ENCODE measurements at regions not wholly inside any gene's neighbourhood (a gene's known extent, or its start where the extent isn't known, plus 50 kb on each side); places are given as distances from the start of the nearest gene placed in this dataset.
"Not testable (repeated sequence)": the region's sequence is repeated elsewhere in the genome, so short reads cannot be mapped to it uniquely, and the experiment has no call there.

- no peak for DNase-seq
- TF ChIP-seq GATA1 (IDR thresholded peaks at IDR 0.05; ENCODE audit: low read depth, low read length) (no peak), POLR2A (IDR thresholded peaks at IDR 0.05; ENCODE audit: low read length) (no peak)
Measured at GRCh38 chr1:222058249-222058648, 316.4 kb upstream of the DUSP10 start.

- DNase-seq: no peak
- no peak for TF ChIP-seq GATA1 (IDR thresholded peaks at IDR 0.05; ENCODE audit: low read depth, low read length)
- no peak for TF ChIP-seq POLR2A (IDR thresholded peaks at IDR 0.05; ENCODE audit: low read length)
Measured at GRCh38 chr1:222057162-222057561, 315.3 kb upstream of the DUSP10 start.

- no peak for DNase-seq
- TF ChIP-seq POLR2A (IDR thresholded peaks at IDR 0.05; ENCODE audit: low read length) (no peak), GATA1 (IDR thresholded peaks at IDR 0.05; ENCODE audit: low read depth, low read length) (no peak)
Measured at GRCh38 chr1:222054416-222054815, 312.5 kb upstream of the DUSP10 start.

- TF ChIP-seq POLR2A (IDR thresholded peaks at IDR 0.05; ENCODE audit: low read length) (no peak), GATA1 (IDR thresholded peaks at IDR 0.05; ENCODE audit: low read depth, low read length) (no peak)
- DNase-seq: no peak
Measured at GRCh38 chr1:222053790-222054294, 312.0 kb upstream of the DUSP10 start.

GRCh38 chr1:222051311-222051710 lies 309.4 kb upstream of the DUSP10 start:
- DNase-seq: not testable (repeated sequence)

- not testable (repeated sequence) for DNase-seq
Measured at GRCh38 chr1:222049661-222050060, 307.8 kb upstream of the DUSP10 start.

- TF ChIP-seq POLR2A (IDR thresholded peaks at IDR 0.05; ENCODE audit: low read length) (no peak), GATA1 (IDR thresholded peaks at IDR 0.05; ENCODE audit: low read depth, low read length) (no peak)
- no peak for DNase-seq
Measured at GRCh38 chr1:222049176-222049575, 307.3 kb upstream of the DUSP10 start.

- DNase-seq: no peak
- TF ChIP-seq GATA1 (IDR thresholded peaks at IDR 0.05; ENCODE audit: low read depth, low read length) (no peak), POLR2A (IDR thresholded peaks at IDR 0.05; ENCODE audit: low read length) (no peak)
Measured at GRCh38 chr1:222048094-222048595, 306.3 kb upstream of the DUSP10 start.

GRCh38 chr1:222047366-222047765 lies 305.5 kb upstream of the DUSP10 start:
- DNase-seq: no peak
- TF ChIP-seq GATA1 (IDR thresholded peaks at IDR 0.05; ENCODE audit: low read depth, low read length) (no peak), POLR2A (IDR thresholded peaks at IDR 0.05; ENCODE audit: low read length) (no peak)

- DNase-seq: no peak
- TF ChIP-seq POLR2A (IDR thresholded peaks at IDR 0.05; ENCODE audit: low read length) (no peak), GATA1 (IDR thresholded peaks at IDR 0.05; ENCODE audit: low read depth, low read length) (no peak)
Measured at GRCh38 chr1:222046684-222047263, 304.9 kb upstream of the DUSP10 start.

GRCh38 chr1:222045786-222046185 lies 303.9 kb upstream of the DUSP10 start:
- TF ChIP-seq GATA1 (IDR thresholded peaks at IDR 0.05; ENCODE audit: low read depth, low read length) (no peak), POLR2A (IDR thresholded peaks at IDR 0.05; ENCODE audit: low read length) (no peak)
- DNase-seq: no peak

GRCh38 chr1:222045236-222045635 lies 303.3 kb upstream of the DUSP10 start:
- TF ChIP-seq GATA1 (IDR thresholded peaks at IDR 0.05; ENCODE audit: low read depth, low read length) (no peak), POLR2A (IDR thresholded peaks at IDR 0.05; ENCODE audit: low read length) (no peak)
- DNase-seq: no peak

- no peak for DNase-seq
- TF ChIP-seq POLR2A (IDR thresholded peaks at IDR 0.05; ENCODE audit: low read length) (no peak), GATA1 (IDR thresholded peaks at IDR 0.05; ENCODE audit: low read depth, low read length) (no peak)
Measured at GRCh38 chr1:222043444-222044292, 301.8 kb upstream of the DUSP10 start.

GRCh38 chr1:222042120-222042519 lies 300.2 kb upstream of the DUSP10 start:
- DNase-seq: no peak
- TF ChIP-seq POLR2A (IDR thresholded peaks at IDR 0.05; ENCODE audit: low read length) (no peak), GATA1 (IDR thresholded peaks at IDR 0.05; ENCODE audit: low read depth, low read length) (no peak)

- TF ChIP-seq POLR2A (IDR thresholded peaks at IDR 0.05; ENCODE audit: low read length): no peak
- TF ChIP-seq GATA1 (IDR thresholded peaks at IDR 0.05; ENCODE audit: low read depth, low read length): no peak
- DNase-seq: no peak
Measured at GRCh38 chr1:222040955-222041354, 299.1 kb upstream of the DUSP10 start.
